Psoas muscle (tissue), 7 donors: ENCODE measurements at regions not wholly inside any gene's neighbourhood (a gene's known extent, or its start where the extent isn't known, plus 50 kb on each side); places are given as distances from the start of the nearest gene placed in this dataset.

Source experiments
- ATAC-seq, 4 donors: fragments of 200-7000 bp; cut with Tn5 transposase; one replicate each; pipeline ENCODE4 v1.9.1; 2020; ENCODE audit warnings: moderate library complexity in 3 of 4, mild to moderate bottlenecking in 2 of 4
- DNase-seq, 2 donors: peaks; one replicate each; pipeline ENCODE4 v3.0.0-alpha.2; 2020
- H3K27ac ChIP-seq: fragments of 200-600 bp; one replicate; pipeline ENCODE4 v1.8.0; 2022
- H3K27me3 ChIP-seq, 3 donors: fragments of 200-600 bp in 1 of 3; one replicate each; pipeline versions ENCODE4 v1.6.1 to v1.8.0; 2013 to 2022; ENCODE audit warnings: low read length in 2 of 3, mild to moderate bottlenecking in 2 of 3, moderate library complexity in 1 of 3; ENCODE audit not compliant: insufficient read depth in 3 of 3
- H3K36me3 ChIP-seq, 2 donors: fragments of 200-600 bp in 1 of 2; one replicate each; pipeline versions ENCODE4 v1.6.1 to v1.8.0; 2013 to 2022; ENCODE audit warnings: low read depth in 1 of 2, mild to moderate bottlenecking in 1 of 2, moderate library complexity in 1 of 2; ENCODE audit not compliant: insufficient read depth in 1 of 2
- H3K4me1 ChIP-seq: fragments of 200-600 bp; one replicate; pipeline ENCODE4 v1.8.0; 2022
- H3K4me3 ChIP-seq: fragments of 200-600 bp; one replicate; pipeline ENCODE4 v1.8.0; 2022; ENCODE audit warnings: mild to moderate bottlenecking
- H3K9me3 ChIP-seq: fragments of 200-600 bp; one replicate; pipeline ENCODE4 v1.8.0; 2022
- WGBS, 3 donors: extraction: QIAGEN DNeasy Blood & Tissue Kit; methylation state at CpG; one replicate each; pipeline versions ENCODE4 v1.1.6 to v1.1.7; 2013; 5-methylcytosine and 5-hydroxymethylcytosine counted together
- intact Hi-C, 2 donors: fragments of 100-400 bp; cut with DNase I; formaldehyde crosslinking; loops; one replicate each; pipeline versions ENCODE4 v1.11.0 to v1.14.2; 2022
- TF ChIP-seq, protein P1 (sequence below): fragments of 200-600 bp; IDR thresholded peaks from one replicate; pipeline ENCODE4 v1.8.0; 2022; ENCODE audit warnings: antibody characterized with exemption
- donor health status: healthy with polysubstance abuse.
- donor health status: DM: no; HTN: no; CAD: no; lungs with moderate emphysema.
- donor health status: Bipolar disorder and iron deficiency.
- donor health status: healthy.
- donor health status: DM: yes; HTN: yes; CAD: no.
- donor health status: DM: no; HTN: no; CAD: no.
- donor health status: DM: yes; HTN: yes; CAD: no.

DNA sequence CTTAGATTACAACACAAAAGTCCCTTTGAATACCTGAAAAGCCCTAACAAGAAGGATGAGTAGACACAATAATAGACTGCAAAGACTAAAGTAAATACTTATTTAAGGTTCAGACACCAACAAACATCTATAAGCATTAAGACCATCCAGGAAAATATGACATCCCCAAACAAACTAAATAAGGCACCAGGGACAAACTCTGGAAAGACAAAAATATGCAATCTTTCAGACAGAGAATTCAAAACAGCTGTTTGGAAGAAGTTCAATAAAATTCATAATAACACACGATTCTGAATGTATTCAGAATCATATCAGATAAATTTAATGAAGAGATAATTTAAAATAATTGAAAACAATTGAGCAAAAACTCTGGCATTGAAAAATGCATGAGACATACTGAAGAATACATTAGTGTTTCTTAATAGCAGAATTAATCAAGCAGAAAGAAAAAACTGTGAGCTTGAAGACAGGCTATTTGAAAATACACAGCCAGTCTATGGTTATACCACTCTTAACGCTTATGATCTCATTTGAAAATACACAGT, 1388.8 kb downstream of the DSC3 start:
- Histone ChIP-seq H3K4me1 (no peaks in the 10 kb centered on the region), H3K27me3 (no peaks in the 10 kb centered on the region), H3K27ac (no peak overlapping the region), H3K9me3 (no peaks in the 10 kb centered on the region), H3K4me3 (no peak overlapping the region), H3K36me3 (no peaks in the 10 kb centered on the region)
- TF ChIP-seq, protein P1, sequence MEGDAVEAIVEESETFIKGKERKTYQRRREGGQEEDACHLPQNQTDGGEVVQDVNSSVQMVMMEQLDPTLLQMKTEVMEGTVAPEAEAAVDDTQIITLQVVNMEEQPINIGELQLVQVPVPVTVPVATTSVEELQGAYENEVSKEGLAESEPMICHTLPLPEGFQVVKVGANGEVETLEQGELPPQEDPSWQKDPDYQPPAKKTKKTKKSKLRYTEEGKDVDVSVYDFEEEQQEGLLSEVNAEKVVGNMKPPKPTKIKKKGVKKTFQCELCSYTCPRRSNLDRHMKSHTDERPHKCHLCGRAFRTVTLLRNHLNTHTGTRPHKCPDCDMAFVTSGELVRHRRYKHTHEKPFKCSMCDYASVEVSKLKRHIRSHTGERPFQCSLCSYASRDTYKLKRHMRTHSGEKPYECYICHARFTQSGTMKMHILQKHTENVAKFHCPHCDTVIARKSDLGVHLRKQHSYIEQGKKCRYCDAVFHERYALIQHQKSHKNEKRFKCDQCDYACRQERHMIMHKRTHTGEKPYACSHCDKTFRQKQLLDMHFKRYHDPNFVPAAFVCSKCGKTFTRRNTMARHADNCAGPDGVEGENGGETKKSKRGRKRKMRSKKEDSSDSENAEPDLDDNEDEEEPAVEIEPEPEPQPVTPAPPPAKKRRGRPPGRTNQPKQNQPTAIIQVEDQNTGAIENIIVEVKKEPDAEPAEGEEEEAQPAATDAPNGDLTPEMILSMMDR, result no peak
- 56 to 62% (median 61%) methylated on average over 2 of the region's 2 CpGs for WGBS, 3 donors
- ATAC-seq (no peak), DNase-seq (no peak)
- intact Hi-C loops, result no loop called here

DNA sequence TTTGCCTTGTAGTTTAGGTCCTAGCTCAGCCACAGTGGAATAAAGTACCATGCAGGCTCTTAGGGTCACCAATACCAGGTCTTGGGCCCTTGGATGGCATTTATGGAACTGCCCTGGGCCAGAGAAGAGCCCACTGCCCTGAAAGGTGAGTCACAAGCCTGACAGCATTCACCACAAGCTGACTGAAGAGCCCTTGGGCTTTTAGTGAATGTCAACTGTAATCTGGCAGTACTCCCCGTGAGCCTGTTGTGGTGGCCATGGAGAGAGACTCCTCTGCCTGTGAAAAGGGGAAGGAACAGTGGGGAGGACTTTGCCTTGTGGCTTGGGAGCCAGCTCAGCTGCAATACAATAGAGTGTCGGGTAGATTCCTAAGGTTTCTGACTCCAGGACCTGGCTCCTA, 1389.7 kb downstream of the DSC3 start:
- Histone ChIP-seq H3K27me3 (no peaks in the 10 kb centered on the region), H3K4me1 (no peaks in the 10 kb centered on the region), H3K4me3 (no peak overlapping the region), H3K9me3 (no peaks in the 10 kb centered on the region), H3K27ac (no peak overlapping the region), H3K36me3 (no peaks in the 10 kb centered on the region)
- 76 to 80% (median 77%) methylated on average over 2 of the region's 2 CpGs for WGBS, 3 donors
- intact Hi-C loops, result no loop called here
- DNase-seq, result no peak
- TF ChIP-seq, protein P1, result no peak
- ATAC-seq, result no peak

DNA sequence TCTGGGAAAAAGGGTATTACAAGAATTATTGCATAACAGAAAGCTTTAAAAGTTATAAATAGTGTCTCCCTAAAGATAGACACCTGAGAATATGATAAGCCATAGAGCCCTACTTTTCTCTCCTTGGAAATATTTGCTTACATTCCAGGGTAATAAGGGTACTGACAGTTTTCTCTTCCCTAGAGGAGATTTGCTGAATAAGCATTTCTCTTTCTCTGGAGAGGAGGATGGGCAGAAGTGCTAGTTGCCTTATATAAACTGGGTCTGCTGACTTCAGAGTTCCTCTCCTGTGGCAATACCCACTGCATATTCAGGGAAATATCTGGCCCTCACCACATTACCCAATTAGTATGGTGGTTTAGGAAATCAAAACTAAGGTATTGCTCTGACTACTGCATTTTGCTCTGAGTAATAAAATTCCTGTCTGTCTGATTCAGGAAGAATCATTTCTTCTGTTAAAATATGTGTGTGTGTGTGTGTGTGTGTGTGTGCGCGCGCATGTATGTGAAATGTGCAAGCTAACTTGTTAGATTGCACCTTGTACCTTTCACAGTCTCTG, 1391.3 kb downstream of the DSC3 start:
- DNase-seq (no peak), ATAC-seq (no peak)
- Histone ChIP-seq H3K4me1 (no peaks in the 10 kb centered on the region), H3K4me3 (no peak overlapping the region), H3K9me3 (no peaks in the 10 kb centered on the region), H3K27ac (no peak overlapping the region), H3K27me3 (no peaks in the 10 kb centered on the region), H3K36me3 (no peaks in the 10 kb centered on the region)
- TF ChIP-seq, protein P1, result no peak
- intact Hi-C loops, result no loop called here
- 80 to 98% (median 94%) methylated on average over 3 of the region's 3 CpGs for WGBS, 3 donors

DNA sequence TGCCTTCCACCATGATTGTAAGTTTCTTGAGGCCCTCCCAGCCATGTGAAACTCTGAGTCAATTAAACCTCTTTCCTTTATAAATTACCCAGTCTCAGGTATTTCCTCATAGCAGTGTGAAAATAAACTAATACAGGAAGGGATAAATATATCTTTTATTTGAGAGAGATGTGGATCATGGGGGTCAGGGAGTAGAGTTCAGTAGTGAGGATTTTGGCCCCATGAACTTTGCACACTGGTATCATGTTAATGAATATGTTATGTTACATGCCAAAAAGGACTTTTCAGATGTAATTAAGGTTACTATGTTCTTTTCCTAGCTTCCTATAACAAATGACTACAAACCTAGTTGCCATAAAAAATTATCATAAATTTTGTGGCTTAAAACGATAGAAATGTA, 1393.7 kb downstream of the DSC3 start:
- H3K27ac ChIP-seq, result no peak overlapping the region
- TF ChIP-seq, protein P1, result no peak
- intact Hi-C loops, result no loop called here
- H3K9me3 ChIP-seq, result no peaks in the 10 kb centered on the region
- H3K4me3 ChIP-seq, result no peak overlapping the region
- 42 to 66% (median 43%) methylated on average over 1 of the region's 1 CpG for WGBS, 3 donors
- no peaks in the 10 kb centered on the region for H3K4me1 ChIP-seq
- DNase-seq, result no peak
- H3K36me3 ChIP-seq, result no peaks in the 10 kb centered on the region
- H3K27me3 ChIP-seq, result no peaks in the 10 kb centered on the region
- ATAC-seq, result no peak

DNA sequence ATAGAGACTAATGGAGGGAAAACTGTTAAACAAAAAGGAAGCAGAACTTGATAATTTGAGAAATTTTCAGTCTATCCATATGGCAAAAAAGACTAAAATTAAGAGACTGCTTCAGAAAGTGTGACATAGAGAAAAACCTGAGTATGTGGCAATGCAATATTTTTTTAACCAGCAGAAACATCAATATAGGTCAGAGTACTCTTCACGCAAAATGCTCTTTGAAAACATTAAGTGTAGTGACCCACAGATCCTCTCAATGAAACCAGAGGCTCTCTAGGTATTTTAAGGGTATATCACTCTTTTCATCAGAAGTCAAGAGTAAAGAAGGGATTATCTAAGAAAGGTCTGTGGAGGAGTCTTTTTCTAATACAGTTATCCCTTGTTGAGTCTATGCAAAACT, 1394.8 kb downstream of the DSC3 start:
- 83 to 100% (median 96%) methylated on average over 1 of the region's 1 CpG for WGBS, 3 donors
- no peaks in the 10 kb centered on the region for H3K4me1 ChIP-seq

More for the DNA sequence above, 1394.8 kb downstream of the DSC3 start:
- H3K4me3 ChIP-seq, result no peak overlapping the region
- ATAC-seq (no peak), DNase-seq (no peak)
- H3K27me3 ChIP-seq, result peaks cover 0 to under 1% (median 0%) of the 10 kb centered on the region in 3 donors
- TF ChIP-seq, protein P1, result no peak
- H3K27ac ChIP-seq, result no peak overlapping the region
- H3K9me3 ChIP-seq, result no peaks in the 10 kb centered on the region
- intact Hi-C loops, result no loop called here
- no peaks in the 10 kb centered on the region for H3K36me3 ChIP-seq
